CD4-positive, alpha-beta T cell treated with Interleukin-10 for 1 hour (primary cell): ENCODE measurements at regions not wholly inside any gene's neighbourhood (a gene's known extent, or its start where the extent isn't known, plus 50 kb on each side); places are given as distances from the start of the nearest gene placed in this dataset.

Experiments used
- DNase-seq: peaks from one replicate; pipeline ENCODE4 v3.0.0-alpha.2; 2020

- no peak for DNase-seq
Observed at GRCh38 chr18:38963943-38964660, 1398.5 kb upstream of the CELF4 start.

GRCh38 chr18:38961880-38962279, 1396.3 kb upstream of the CELF4 start:
- DNase-seq: no peak

- DNase-seq: no peak
Observed at GRCh38 chr18:38957736-38958135, 1392.1 kb upstream of the CELF4 start.

GRCh38 chr18:38956068-38956467, 1390.5 kb upstream of the CELF4 start:
- DNase-seq: no peak

GRCh38 chr18:38951633-38952032, 1386.0 kb upstream of the CELF4 start:
- DNase-seq: no peak

GRCh38 chr18:38948436-38948835, 1382.8 kb upstream of the CELF4 start:
- no peak for DNase-seq

- no peak for DNase-seq
Observed at GRCh38 chr18:38944446-38945024, 1378.9 kb upstream of the CELF4 start.

GRCh38 chr18:38941711-38942561, 1376.3 kb upstream of the CELF4 start:
- DNase-seq: no peak

GRCh38 chr18:38940863-38941531, 1375.4 kb upstream of the CELF4 start:
- peak; percentile 87 for DNase-seq

- DNase-seq: no peak
Observed at GRCh38 chr18:38940475-38940862, 1374.9 kb upstream of the CELF4 start.

- DNase-seq: no peak
Observed at GRCh38 chr18:38933910-38934510, 1368.4 kb upstream of the CELF4 start.

GRCh38 chr18:38933322-38933721, 1367.7 kb upstream of the CELF4 start:
- no peak for DNase-seq

GRCh38 chr18:38932752-38933151, 1367.2 kb upstream of the CELF4 start:
- no peak for DNase-seq

- no peak for DNase-seq
Observed at GRCh38 chr18:38931754-38932050, 1366.1 kb upstream of the CELF4 start.

- no peak for DNase-seq
Observed at GRCh38 chr18:38930881-38931753, 1365.5 kb upstream of the CELF4 start.

- DNase-seq: no peak
Observed at GRCh38 chr18:38923540-38923939, 1357.9 kb upstream of the CELF4 start.

- no peak for DNase-seq
Observed at GRCh38 chr18:38923126-38923525, 1357.5 kb upstream of the CELF4 start.

GRCh38 chr18:38909972-38910371, 1344.4 kb upstream of the CELF4 start:
- DNase-seq: no peak

- no peak for DNase-seq
Observed at GRCh38 chr18:38902796-38903195, 1337.2 kb upstream of the CELF4 start.

- no peak for DNase-seq
Observed at GRCh38 chr18:38900445-38900844, 1334.8 kb upstream of the CELF4 start.

GRCh38 chr18:38900031-38900430, 1334.4 kb upstream of the CELF4 start:
- DNase-seq: no peak

GRCh38 chr18:38899252-38899651, 1333.7 kb upstream of the CELF4 start:
- no peak for DNase-seq
